ENCODE measurements at regions not wholly inside any gene's neighbourhood (a gene's known extent, or its start where the extent isn't known, plus 50 kb on each side); places are given as distances from the start of the nearest gene placed in this dataset.

DNA sequence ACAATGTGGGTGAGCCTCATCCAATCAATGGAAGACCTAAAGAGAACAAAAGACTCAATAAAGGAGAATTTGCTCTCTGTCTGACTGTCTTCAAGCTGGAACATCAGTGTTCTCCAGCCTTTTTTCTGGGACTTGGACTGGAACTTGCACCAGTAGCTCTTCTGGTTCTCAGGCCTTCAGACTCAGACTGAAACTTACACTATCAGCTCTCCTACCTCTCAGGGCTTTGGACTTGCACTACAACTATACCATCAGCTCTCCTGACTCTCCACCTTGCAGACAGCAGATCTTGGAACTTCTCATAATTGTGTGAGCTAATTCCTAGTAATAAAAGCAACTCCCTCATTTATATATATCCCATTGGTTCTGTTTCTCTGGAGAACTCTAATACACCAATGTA is 185.9 kb downstream of the SMIM20 start (continued):
- TF ChIP-seq, protein P1, sequence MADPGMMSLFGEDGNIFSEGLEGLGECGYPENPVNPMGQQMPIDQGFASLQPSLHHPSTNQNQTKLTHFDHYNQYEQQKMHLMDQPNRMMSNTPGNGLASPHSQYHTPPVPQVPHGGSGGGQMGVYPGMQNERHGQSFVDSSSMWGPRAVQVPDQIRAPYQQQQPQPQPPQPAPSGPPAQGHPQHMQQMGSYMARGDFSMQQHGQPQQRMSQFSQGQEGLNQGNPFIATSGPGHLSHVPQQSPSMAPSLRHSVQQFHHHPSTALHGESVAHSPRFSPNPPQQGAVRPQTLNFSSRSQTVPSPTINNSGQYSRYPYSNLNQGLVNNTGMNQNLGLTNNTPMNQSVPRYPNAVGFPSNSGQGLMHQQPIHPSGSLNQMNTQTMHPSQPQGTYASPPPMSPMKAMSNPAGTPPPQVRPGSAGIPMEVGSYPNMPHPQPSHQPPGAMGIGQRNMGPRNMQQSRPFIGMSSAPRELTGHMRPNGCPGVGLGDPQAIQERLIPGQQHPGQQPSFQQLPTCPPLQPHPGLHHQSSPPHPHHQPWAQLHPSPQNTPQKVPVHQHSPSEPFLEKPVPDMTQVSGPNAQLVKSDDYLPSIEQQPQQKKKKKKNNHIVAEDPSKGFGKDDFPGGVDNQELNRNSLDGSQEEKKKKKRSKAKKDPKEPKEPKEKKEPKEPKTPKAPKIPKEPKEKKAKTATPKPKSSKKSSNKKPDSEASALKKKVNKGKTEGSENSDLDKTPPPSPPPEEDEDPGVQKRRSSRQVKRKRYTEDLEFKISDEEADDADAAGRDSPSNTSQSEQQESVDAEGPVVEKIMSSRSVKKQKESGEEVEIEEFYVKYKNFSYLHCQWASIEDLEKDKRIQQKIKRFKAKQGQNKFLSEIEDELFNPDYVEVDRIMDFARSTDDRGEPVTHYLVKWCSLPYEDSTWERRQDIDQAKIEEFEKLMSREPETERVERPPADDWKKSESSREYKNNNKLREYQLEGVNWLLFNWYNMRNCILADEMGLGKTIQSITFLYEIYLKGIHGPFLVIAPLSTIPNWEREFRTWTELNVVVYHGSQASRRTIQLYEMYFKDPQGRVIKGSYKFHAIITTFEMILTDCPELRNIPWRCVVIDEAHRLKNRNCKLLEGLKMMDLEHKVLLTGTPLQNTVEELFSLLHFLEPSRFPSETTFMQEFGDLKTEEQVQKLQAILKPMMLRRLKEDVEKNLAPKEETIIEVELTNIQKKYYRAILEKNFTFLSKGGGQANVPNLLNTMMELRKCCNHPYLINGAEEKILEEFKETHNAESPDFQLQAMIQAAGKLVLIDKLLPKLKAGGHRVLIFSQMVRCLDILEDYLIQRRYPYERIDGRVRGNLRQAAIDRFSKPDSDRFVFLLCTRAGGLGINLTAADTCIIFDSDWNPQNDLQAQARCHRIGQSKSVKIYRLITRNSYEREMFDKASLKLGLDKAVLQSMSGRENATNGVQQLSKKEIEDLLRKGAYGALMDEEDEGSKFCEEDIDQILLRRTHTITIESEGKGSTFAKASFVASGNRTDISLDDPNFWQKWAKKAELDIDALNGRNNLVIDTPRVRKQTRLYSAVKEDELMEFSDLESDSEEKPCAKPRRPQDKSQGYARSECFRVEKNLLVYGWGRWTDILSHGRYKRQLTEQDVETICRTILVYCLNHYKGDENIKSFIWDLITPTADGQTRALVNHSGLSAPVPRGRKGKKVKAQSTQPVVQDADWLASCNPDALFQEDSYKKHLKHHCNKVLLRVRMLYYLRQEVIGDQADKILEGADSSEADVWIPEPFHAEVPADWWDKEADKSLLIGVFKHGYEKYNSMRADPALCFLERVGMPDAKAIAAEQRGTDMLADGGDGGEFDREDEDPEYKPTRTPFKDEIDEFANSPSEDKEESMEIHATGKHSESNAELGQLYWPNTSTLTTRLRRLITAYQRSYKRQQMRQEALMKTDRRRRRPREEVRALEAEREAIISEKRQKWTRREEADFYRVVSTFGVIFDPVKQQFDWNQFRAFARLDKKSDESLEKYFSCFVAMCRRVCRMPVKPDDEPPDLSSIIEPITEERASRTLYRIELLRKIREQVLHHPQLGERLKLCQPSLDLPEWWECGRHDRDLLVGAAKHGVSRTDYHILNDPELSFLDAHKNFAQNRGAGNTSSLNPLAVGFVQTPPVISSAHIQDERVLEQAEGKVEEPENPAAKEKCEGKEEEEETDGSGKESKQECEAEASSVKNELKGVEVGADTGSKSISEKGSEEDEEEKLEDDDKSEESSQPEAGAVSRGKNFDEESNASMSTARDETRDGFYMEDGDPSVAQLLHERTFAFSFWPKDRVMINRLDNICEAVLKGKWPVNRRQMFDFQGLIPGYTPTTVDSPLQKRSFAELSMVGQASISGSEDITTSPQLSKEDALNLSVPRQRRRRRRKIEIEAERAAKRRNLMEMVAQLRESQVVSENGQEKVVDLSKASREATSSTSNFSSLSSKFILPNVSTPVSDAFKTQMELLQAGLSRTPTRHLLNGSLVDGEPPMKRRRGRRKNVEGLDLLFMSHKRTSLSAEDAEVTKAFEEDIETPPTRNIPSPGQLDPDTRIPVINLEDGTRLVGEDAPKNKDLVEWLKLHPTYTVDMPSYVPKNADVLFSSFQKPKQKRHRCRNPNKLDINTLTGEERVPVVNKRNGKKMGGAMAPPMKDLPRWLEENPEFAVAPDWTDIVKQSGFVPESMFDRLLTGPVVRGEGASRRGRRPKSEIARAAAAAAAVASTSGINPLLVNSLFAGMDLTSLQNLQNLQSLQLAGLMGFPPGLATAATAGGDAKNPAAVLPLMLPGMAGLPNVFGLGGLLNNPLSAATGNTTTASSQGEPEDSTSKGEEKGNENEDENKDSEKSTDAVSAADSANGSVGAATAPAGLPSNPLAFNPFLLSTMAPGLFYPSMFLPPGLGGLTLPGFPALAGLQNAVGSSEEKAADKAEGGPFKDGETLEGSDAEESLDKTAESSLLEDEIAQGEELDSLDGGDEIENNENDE (IDR thresholded peaks at IDR 0.05; ENCODE audit: insufficient replicate concordance, low read length), result no peak
- TF ChIP-seq RXRA (IDR thresholded peaks at IDR 0.05; ENCODE audit: insufficient read depth, low read depth, low read length), result no peak
- no peak for TF ChIP-seq BRCA1 (IDR thresholded peaks at IDR 0.05; ENCODE audit: low read depth, low read length)
- TF ChIP-seq TEAD4 (IDR thresholded peaks at IDR 0.05; ENCODE audit: low read depth, low read length), result no peak
- TF ChIP-seq KDM1A (IDR thresholded peaks at IDR 0.05; ENCODE audit: borderline replicate concordance, low read length), result no peak
- no peak for TF ChIP-seq CBX5 (IDR thresholded peaks at IDR 0.05; ENCODE audit: low read depth, low read length)
- no peak for TF ChIP-seq TAF1 (IDR thresholded peaks at IDR 0.05; ENCODE audit: low read depth, low read length)
- no peak for TF ChIP-seq HDAC6 (IDR thresholded peaks at IDR 0.05; ENCODE audit: low read depth, low read length)
- no peak for TF ChIP-seq RBBP5 (IDR thresholded peaks at IDR 0.05; ENCODE audit: borderline replicate concordance, low read depth, low read length)

All from H1 (cell line).